Right hindlimb (tissue), 1 donor: ENCODE measurements at regions not wholly inside any gene's neighbourhood (a gene's known extent, or its start where the extent isn't known, plus 50 kb on each side); places are given as distances from the start of the nearest gene placed in this dataset.

Experiments used
- DNase-seq: peaks from one replicate; pipeline ENCODE4 v3.0.0-alpha.2; 2018

DNA sequence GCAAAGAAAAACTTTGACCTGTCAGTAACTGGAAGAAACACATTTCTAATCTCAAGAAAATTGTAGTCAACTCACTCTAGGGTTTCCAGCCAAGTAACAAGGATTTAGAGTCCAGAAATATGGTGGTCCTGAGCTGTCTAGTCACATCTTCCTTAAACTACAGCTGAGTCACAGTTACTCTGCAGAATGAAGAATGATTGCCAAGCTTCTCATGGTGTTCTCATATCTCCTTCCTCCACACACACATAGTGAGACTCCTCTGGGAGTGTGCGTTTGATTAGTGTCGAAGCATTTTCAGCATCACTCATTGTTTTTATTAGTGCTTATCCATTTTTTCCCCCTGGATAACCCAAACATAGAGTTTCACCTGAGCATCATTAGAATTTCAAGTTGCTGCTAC is 93.1 kb upstream of the CXCL12 start:
- DNase-seq, result no peak

- DNase-seq, result peak; percentile 73
Observed at GRCh38 chr10:44478876-44479705, 94.2 kb upstream of the CXCL12 start.

DNA sequence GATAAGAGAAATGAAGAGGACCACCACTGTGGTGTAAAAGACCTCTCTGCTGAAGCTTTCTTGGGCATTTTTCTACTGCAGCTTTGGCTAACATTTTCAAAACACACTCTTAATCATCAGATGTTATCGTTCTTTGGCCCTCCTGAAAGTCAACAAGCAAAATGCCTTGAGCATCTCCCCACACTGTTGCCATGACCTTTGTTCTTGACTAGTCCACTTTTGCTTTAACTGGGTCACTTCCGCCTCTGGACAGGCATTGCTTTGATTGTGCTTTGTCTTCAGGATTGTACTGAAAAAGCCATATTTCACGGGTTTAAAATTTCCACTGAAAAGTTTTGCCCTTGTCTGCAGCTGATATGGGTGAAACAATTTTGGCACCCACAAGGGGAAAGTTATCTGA is 107.8 kb upstream of the CXCL12 start:
- no peak for DNase-seq

DNA sequence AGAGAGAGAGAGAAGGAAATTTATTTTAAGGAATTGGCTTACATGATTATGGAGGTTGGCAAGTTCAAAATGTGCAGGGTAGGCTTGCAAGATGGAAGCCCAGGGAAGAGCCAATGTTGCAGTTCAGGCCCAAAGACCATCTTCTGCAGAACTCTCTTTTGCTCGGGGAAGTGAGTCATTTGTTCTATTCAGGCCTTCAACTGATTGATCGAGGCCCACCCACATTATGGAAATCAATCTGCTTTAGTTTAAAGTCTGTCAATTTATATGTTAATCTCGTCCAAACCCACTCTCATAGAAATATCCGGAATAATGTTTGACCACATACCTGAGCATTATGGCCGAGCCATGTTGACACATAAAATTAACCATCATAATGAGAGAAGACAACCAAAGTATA is 113.3 kb upstream of the CXCL12 start:
- DNase-seq, result no peak

DNA sequence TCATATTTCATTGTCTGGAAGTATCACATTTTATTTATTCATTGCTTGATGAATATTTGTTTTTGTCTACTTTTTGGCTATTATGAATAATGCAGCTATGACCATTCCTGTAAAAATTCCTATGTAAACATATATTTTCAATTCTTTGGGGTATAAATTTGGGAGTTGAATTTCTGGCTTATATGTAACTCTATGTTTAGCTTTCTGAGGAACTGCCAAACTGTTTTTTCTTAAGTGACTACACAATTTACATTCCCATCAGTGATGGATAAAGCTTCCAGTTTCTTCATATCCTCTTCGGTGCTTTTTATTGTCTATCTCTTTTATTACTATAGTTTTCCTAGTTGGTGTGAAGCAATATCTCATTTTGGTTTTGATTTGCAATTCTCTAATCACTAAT is 115.6 kb upstream of the CXCL12 start:
- no peak for DNase-seq

GRCh38 chr10:44506386-44506785 is 121.5 kb upstream of the CXCL12 start:
- DNase-seq, result no peak

DNA sequence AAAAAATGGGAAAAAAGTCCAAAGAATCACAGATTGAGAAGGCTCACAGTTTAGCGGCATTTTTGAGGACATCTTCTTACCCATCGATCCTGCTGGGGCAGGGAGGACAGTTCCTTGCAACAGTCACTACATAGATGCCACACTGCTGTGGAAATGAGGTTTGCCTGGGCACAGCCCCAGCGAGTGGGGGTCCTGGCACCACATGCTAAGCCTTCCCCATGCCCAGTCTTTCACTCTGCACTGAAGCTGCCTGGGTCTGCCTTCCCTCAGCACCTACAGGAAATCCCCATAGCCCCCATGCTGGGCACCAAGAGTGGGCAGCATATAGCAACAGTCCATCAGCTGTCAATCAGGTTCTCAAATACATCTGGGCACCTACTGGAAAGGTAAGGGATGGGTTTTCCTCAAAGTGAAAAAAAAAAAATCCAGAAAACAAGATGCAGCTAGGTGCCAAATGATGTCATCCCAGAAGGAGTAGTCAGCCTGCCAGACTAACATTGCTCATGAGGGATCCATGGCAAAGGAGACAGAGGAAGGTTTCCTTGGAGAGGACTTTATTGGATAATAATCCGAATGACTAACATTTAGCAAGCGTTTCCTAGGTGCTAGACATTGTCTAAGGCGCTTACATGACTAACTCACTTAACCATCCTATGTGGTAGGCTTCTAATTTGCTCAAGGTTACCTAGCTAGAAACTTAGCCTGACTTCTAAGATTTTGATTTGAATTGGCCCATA is 125.7 kb upstream of the CXCL12 start:
- no peak for DNase-seq

GRCh38 chr10:44511166-44511565 is 126.3 kb upstream of the CXCL12 start:
- no peak for DNase-seq

- no peak for DNase-seq
Observed at GRCh38 chr10:44511601-44512000, 126.7 kb upstream of the CXCL12 start.

GRCh38 chr10:44512431-44513022 is 127.6 kb upstream of the CXCL12 start:
- DNase-seq, result peak; percentile 82

- DNase-seq, result no peak
Observed at GRCh38 chr10:44513591-44513990, 128.7 kb upstream of the CXCL12 start.

DNA sequence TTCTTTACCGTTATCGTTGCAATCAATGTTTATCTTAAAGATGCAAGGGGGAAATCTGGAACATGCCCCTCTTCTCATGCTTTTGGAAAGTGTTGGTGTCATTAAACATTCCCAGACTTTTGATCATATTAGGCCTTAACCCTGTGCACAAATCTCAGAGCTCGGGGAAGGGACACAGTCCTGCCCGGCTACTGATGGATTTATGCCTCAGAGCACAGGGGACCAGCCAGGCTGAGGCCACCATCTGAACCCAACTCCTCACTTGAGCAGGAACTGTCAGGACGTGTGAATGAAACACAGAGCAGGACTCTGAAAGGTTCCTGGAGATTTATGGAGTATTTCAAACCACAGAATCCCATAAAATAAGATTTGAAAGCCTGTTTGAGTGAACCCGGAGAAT is 132.0 kb upstream of the CXCL12 start:
- no peak for DNase-seq

- no peak for DNase-seq
Observed at GRCh38 chr10:44517635-44518034, 132.7 kb upstream of the CXCL12 start.

GRCh38 chr10:44519361-44519760 is 134.5 kb upstream of the CXCL12 start:
- DNase-seq, result no peak

DNA sequence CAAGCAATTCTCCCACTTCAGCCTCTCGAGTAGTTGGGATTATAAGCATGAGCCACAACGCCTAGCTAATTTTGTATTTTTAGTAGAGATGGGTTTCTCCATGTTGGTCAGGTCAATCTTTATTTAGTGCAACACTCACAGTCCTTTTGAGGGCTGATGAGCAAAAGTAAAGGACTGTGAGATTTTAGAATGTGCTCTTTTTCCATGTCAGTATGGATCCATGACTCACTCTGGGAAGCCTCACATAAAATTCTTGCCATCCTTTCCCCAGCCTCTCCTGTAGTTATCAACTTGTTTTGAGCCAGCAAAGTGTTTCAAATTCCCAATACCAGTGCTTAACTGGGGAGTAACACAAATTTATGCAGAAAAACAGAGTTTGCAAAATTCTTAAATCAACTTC is 135.8 kb upstream of the CXCL12 start:
- no peak for DNase-seq

- DNase-seq, result no peak
Observed at GRCh38 chr10:44539178-44539577, 154.3 kb upstream of the CXCL12 start.

DNA sequence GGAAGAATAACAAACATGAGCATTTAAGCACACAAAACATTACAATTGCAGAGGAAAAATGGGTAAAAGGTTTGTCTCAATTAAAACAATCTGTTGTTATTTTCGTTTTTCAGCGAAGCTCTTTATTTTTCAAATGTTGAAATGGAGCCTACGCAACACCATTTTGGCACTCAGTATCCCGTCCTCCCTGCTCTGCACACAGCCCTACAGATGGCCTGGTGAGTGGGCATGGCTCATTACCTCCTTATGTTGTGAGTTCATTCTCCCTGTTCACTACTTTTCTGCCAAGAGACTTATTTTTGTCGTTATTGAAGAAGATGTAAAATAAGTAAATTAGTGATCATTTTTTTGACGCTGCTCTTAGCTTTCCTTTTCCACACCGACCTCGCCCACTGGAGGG is 167.8 kb upstream of the CXCL12 start:
- no peak for DNase-seq

DNA sequence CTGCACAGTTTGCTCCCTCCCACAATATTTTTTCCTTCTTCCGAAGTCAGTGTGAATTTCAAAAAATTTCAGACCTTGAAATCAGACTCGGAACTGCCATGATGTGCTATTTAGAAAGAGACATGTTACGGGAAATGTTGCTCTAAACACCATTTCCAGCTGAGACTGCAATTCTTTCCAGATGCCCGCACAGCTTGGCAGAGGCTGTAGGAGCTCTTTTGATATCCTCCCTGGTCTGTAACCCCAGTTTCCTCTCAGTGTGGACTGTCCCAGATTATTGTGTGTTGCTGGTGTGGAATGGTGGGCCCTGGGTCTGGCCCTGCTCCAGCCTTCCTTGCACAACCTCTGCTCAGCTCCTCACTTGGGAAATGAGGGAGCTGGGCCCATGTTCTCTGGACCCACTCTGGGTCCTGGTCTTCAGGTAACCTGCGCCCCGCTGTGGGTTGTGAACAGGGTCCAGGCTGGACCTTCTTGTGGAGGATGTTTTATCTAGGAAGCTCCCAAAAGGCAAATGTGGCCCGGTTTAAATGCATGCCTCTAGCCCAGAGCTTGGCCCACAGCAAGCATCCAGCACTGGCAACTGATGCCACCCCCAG is 172.8 kb upstream of the CXCL12 start:
- no peak for DNase-seq

- DNase-seq, result no peak
Observed at GRCh38 chr10:44558521-44558920, 173.6 kb upstream of the CXCL12 start.

DNA sequence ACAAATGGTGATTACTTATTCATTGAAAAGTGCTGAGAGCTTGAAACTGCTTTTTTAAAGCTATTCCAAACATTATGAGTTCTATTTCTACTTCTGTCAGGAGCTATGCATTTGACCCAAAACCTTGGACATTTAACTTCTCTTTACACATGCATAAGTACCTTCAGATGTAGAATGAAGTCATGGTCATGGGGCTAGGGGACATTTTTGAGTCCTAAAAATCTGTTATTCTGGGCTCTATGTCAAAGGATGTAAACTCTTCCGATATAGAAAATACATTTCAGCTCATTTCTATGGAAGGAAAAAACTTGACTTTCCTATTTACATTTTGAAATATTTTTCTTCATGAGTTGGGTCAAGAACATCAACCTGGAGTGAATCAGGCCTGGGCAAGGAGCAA is 179.5 kb upstream of the CXCL12 start:
- DNase-seq, result no peak

- no peak for DNase-seq
Observed at GRCh38 chr10:44564790-44565189, 179.9 kb upstream of the CXCL12 start.

DNA sequence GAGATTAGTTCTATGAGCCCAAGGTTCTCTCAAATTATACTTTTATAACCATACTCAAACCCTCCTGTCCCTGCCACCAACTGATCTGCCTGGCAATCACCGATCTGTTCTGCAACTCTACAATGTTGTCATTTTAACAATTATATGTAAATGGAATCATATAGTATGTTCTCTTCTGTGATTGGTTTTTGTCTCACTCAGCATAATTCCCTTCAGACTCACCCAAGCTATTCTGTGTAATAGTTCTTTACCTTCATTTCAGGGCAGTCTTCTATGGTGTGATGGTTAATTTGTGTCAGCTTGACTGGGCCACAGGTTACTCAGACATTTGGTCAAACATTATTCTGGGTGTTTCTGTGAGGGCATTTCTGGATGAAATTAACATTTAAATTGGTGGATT is 181.9 kb upstream of the CXCL12 start:
- no peak for DNase-seq

DNA sequence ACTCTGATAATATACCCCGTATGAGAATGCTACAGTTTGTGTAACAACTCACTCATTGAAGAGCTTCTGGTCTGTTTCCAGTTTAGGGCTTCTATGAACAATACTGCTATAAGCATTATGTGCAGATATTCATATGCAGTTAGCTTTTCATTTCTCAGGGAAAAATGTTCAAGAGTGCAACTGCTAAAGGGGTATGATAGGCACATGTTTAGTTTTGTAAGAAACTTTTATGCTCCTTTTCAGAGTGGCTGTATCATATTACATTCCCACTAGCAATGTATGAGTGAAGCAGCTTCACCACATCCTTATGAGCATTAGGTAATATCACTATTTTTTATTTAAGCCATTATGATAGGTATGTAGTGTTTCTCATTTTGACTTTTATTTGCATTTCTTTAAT is 182.6 kb upstream of the CXCL12 start:
- DNase-seq, result no peak
